Stomach (tissue), 8 donors: ENCODE measurements at regions not wholly inside any gene's neighbourhood (a gene's known extent, or its start where the extent isn't known, plus 50 kb on each side); places are given as distances from the start of the nearest gene placed in this dataset.

Experiments
- DNase-seq, 2 donors: peaks; one replicate each; pipeline versions ENCODE4 v3.0.0 to v3.0.0-alpha.2; 2013 to 2019
- H3K27ac ChIP-seq, 5 donors: fragments of 200-600 bp in 4 of 5; sonication (generic) in 4 of 5; one replicate each; pipeline ENCODE4 v1.5.1; 2013 to 2019; ENCODE audit warnings: mild to moderate bottlenecking in 1 of 5, moderate library complexity in 1 of 5
- H3K27me3 ChIP-seq, 3 donors: fragments of 200-600 bp; sonication (generic); one replicate each; pipeline ENCODE4 v1.5.1; 2017 to 2019; ENCODE audit warnings: mixed run types in 1 of 3
- H3K36me3 ChIP-seq, 4 donors: fragments of 200-600 bp; sonication (generic); 1 replicate in 3 of 4; 2 replicates in 1 of 4; pipeline ENCODE4 v1.5.1; 2016 to 2019
- H3K4me1 ChIP-seq, 4 donors: fragments of 200-600 bp; sonication (generic); one replicate each; pipeline ENCODE4 v1.5.1; 2016 to 2019
- H3K4me3 ChIP-seq, 4 donors: fragments of 200-600 bp; sonication (generic) in 3 of 4; one replicate each; pipeline ENCODE4 v1.5.1; 2016 to 2019; ENCODE audit warnings: mild to moderate bottlenecking in 1 of 4
- H3K9me3 ChIP-seq, 4 donors: fragments of 200-600 bp; sonication (generic); one replicate each; pipeline ENCODE4 v1.5.1; 2016 to 2019
- CTCF ChIP-seq, 7 experiments: fragments of 450-650 bp in 4 of 7; fragments of 200-600 bp in 3 of 7; sonication (generic) in 3 of 7; IDR thresholded peaks; one replicate each; pipeline ENCODE4 v1.5.1; 2016 to 2019; ENCODE audit warnings: antibody characterized with exemption in 7 of 7, control low read depth in 2 of 7, mild to moderate bottlenecking in 1 of 7
- EP300 ChIP-seq: sonication (generic); formaldehyde crosslinking; IDR thresholded peaks from one replicate; pipeline ENCODE4 v1.6.1; 2017; ENCODE audit warnings: antibody characterized with exemption
- POLR2A ChIP-seq, 4 donors: fragments of 450-650 bp; IDR thresholded peaks; one replicate each; pipeline ENCODE4 v1.6.1; 2016; ENCODE audit warnings: antibody characterized with exemption in 4 of 4, control low read depth in 2 of 4, mild to moderate bottlenecking in 1 of 4, moderate library complexity in 1 of 4
- POLR2AphosphoS5 ChIP-seq, 3 donors: sonication (generic); formaldehyde crosslinking; IDR thresholded peaks; one replicate each; pipeline ENCODE4 v1.6.1; 2016; ENCODE audit warnings: antibody characterized with exemption in 3 of 3
- WGBS, 5 donors: extraction: QIAGEN DNeasy Blood & Tissue Kit in 3 of 5; methylation state at CpG; one replicate each; pipeline versions ENCODE4 v1.1.5 to v1.1.7; 2013 to 2018; 5-methylcytosine and 5-hydroxymethylcytosine counted together
- intact Hi-C: fragments of 100-400 bp; cut with DNase I; formaldehyde crosslinking; loops from one replicate; pipeline ENCODE4 v1.15.1; 2023; ENCODE audit warnings: low total_unique reads
- donor health status: healthy with polysubstance abuse.
- donor health status: Bipolar disorder and iron deficiency.
- donor health status: healthy.

GRCh38 chr7:138176060-138176459 lies 99.8 kb downstream of the AKR1D1 start:
- WGBS, 5 donors, result 84 to 95% (median 92%) methylated on average over 5 of the region's 5 CpGs
- Histone ChIP-seq H3K27me3 (no peaks in the 10 kb centered on the region), H3K27ac (no peak overlapping the region), H3K4me1 (no peaks in the 10 kb centered on the region), H3K4me3 (no peak overlapping the region), H3K36me3 (no peaks in the 10 kb centered on the region), H3K9me3 (peaks cover 0 to 12% (median 3%) of the 10 kb centered on the region in 4 donors)
- no peak for DNase-seq
- TF ChIP-seq EP300, result no peak
- no peak for TF ChIP-seq POLR2AphosphoS5 (IDR thresholded peaks at IDR 0.05)
- TF ChIP-seq POLR2A (IDR thresholded peaks at IDR 0.05), result no peak
- TF ChIP-seq CTCF (IDR thresholded peaks at IDR 0.05), result no peak
- intact Hi-C loops, result no loop called here

- H3K36me3 ChIP-seq, result no peaks in the 10 kb centered on the region
- no peak overlapping the region for H3K4me3 ChIP-seq
- intact Hi-C loops, result no loop called here
- H3K27me3 ChIP-seq, result no peaks in the 10 kb centered on the region
- no peak for DNase-seq
- TF ChIP-seq POLR2A (IDR thresholded peaks at IDR 0.05) (no peak), CTCF (IDR thresholded peaks at IDR 0.05) (no peak), EP300 (no peak), POLR2AphosphoS5 (IDR thresholded peaks at IDR 0.05) (no peak)
- WGBS, 5 donors, result 91 to 95% (median 93%) methylated on average over 4 of the region's 4 CpGs
- H3K4me1 ChIP-seq, result no peaks in the 10 kb centered on the region
- peaks cover 0 to 24% (median 15%) of the 10 kb centered on the region in 4 donors for H3K9me3 ChIP-seq
- H3K27ac ChIP-seq, result no peak overlapping the region
Measured at GRCh38 chr7:138184191-138184590, 107.9 kb downstream of the AKR1D1 start.

GRCh38 chr7:138185132-138185908 lies 109.1 kb downstream of the AKR1D1 start:
- DNase-seq, result no peak
- Histone ChIP-seq H3K4me3 (no peak overlapping the region), H3K36me3 (no peaks in the 10 kb centered on the region), H3K27me3 (no peaks in the 10 kb centered on the region), H3K9me3 (peaks cover 0 to 28% (median 16%) of the 10 kb centered on the region in 4 donors), H3K4me1 (no peaks in the 10 kb centered on the region), H3K27ac (no peak overlapping the region)
- TF ChIP-seq POLR2A (IDR thresholded peaks at IDR 0.05) (no peak), POLR2AphosphoS5 (IDR thresholded peaks at IDR 0.05) (no peak), EP300 (no peak), CTCF (IDR thresholded peaks at IDR 0.05) (no peak)
- 87 to 95% (median 94%) methylated on average over 12 of the region's 12 CpGs for WGBS, 5 donors
- intact Hi-C loops, result no loop called here

- intact Hi-C loops, result no loop called here
- no peaks in the 10 kb centered on the region for H3K27me3 ChIP-seq
- H3K4me3 ChIP-seq, result no peak overlapping the region
- peaks cover 0 to 28% (median 16%) of the 10 kb centered on the region in 4 donors for H3K9me3 ChIP-seq
- no peaks in the 10 kb centered on the region for H3K4me1 ChIP-seq
- H3K27ac ChIP-seq, result no peak overlapping the region
- peak in 1 of 2 donors; percentile 11 for DNase-seq
- TF ChIP-seq EP300, result no peak
- no peak for TF ChIP-seq POLR2A (IDR thresholded peaks at IDR 0.05)
- no peak for TF ChIP-seq CTCF (IDR thresholded peaks at IDR 0.05)
- no peak for TF ChIP-seq POLR2AphosphoS5 (IDR thresholded peaks at IDR 0.05)
- 66 to 79% (median 73%) methylated on average over 6 of the region's 6 CpGs for WGBS, 5 donors
- no peaks in the 10 kb centered on the region for H3K36me3 ChIP-seq
Measured at GRCh38 chr7:138186951-138187351, 110.7 kb downstream of the AKR1D1 start.
